ENCODE measurements at regions not wholly inside any gene's neighbourhood (a gene's known extent, or its start where the extent isn't known, plus 50 kb on each side); places are given as distances from the start of the nearest gene placed in this dataset.

GRCh38 chr1:228972576-228972975, 237.3 kb downstream of the RHOU start:
- no peak for DNase-seq
- Histone ChIP-seq H4K20me1 (ENCODE audit: insufficient read depth, low read length) (no peaks in the 10 kb centered on the region), H3K9me2 (replicated peaks; ENCODE audit: insufficient read depth, low read length) (no peaks in the 10 kb centered on the region), H3F3A (ENCODE audit: insufficient read depth, low read length) (no peaks in the 10 kb centered on the region), H3K79me2 (ENCODE audit: low read length) (no peaks in the 10 kb centered on the region), H3K9ac (ENCODE audit: low read length) (no peak overlapping the region), H3K4me2 (ENCODE audit: low read depth, low read length) (no peak overlapping the region), H3K27ac (ENCODE audit: low read length) (no peak overlapping the region), H3K36me3 (replicated peaks; ENCODE audit: insufficient read depth, low read length) (no peaks in the 10 kb centered on the region), H3K9me3 (replicated peaks; ENCODE audit: insufficient read depth, low read length) (no peaks in the 10 kb centered on the region), H3K27me3 (replicated peaks; ENCODE audit: insufficient read depth, low read length) (no peaks in the 10 kb centered on the region), H3K4me1 (ENCODE audit: low read length) (no peaks in the 10 kb centered on the region), H3K4me3 (ENCODE audit: low read length) (no peak overlapping the region), H2AFZ (ENCODE audit: low read length) (no peak overlapping the region)
- TF ChIP-seq EZH2 (optimal IDR thresholded peaks at IDR 0.05; ENCODE audit: low read depth, low read length) (no peak), CTCF (IDR thresholded peaks at IDR 0.05; ENCODE audit: low read length) (no peak)

GRCh38 chr1:228974273-228974672, 239.0 kb downstream of the RHOU start:
- DNase-seq, result no peak
- no peaks in the 10 kb centered on the region for H3K4me1 ChIP-seq (ENCODE audit: low read length)
- H3K36me3 ChIP-seq (replicated peaks; ENCODE audit: insufficient read depth, low read length), result no peaks in the 10 kb centered on the region
- H3K4me3 ChIP-seq (ENCODE audit: low read length), result no peak overlapping the region
- H2AFZ ChIP-seq (ENCODE audit: low read length), result no peak overlapping the region
- H3K79me2 ChIP-seq (ENCODE audit: low read length), result no peaks in the 10 kb centered on the region
- no peak overlapping the region for H3K27ac ChIP-seq (ENCODE audit: low read length)
- TF ChIP-seq EZH2phosphoT487 (IDR thresholded peaks at IDR 0.05; ENCODE audit: low read length), result no peak
- TF ChIP-seq CTCF (IDR thresholded peaks at IDR 0.05; ENCODE audit: low read length), result no peak
- no peak for TF ChIP-seq EZH2 (optimal IDR thresholded peaks at IDR 0.05; ENCODE audit: low read depth, low read length)
- no peaks in the 10 kb centered on the region for H3F3A ChIP-seq (ENCODE audit: insufficient read depth, low read length)
- no peaks in the 10 kb centered on the region for H3K9me2 ChIP-seq (replicated peaks; ENCODE audit: insufficient read depth, low read length)
- H3K4me2 ChIP-seq (ENCODE audit: low read depth, low read length), result no peak overlapping the region
- no peak overlapping the region for H3K9ac ChIP-seq (ENCODE audit: low read length)
- H4K20me1 ChIP-seq (ENCODE audit: insufficient read depth, low read length), result no peaks in the 10 kb centered on the region
- H3K9me3 ChIP-seq (replicated peaks; ENCODE audit: insufficient read depth, low read length), result no peaks in the 10 kb centered on the region
- H3K27me3 ChIP-seq (replicated peaks; ENCODE audit: insufficient read depth, low read length), result no peaks in the 10 kb centered on the region

GRCh38 chr1:228975238-228975907, 240.1 kb downstream of the RHOU start:
- no peaks in the 10 kb centered on the region for H3F3A ChIP-seq (ENCODE audit: insufficient read depth, low read length)
- DNase-seq, result no peak
- H3K9ac ChIP-seq (ENCODE audit: low read length), result no peak overlapping the region
- no peak overlapping the region for H3K4me3 ChIP-seq (ENCODE audit: low read length)
- no peaks in the 10 kb centered on the region for H3K9me2 ChIP-seq (replicated peaks; ENCODE audit: insufficient read depth, low read length)
- H3K27me3 ChIP-seq (replicated peaks; ENCODE audit: insufficient read depth, low read length), result no peaks in the 10 kb centered on the region
- H4K20me1 ChIP-seq (ENCODE audit: insufficient read depth, low read length), result no peaks in the 10 kb centered on the region
- H3K4me2 ChIP-seq (ENCODE audit: low read depth, low read length), result no peak overlapping the region
- H2AFZ ChIP-seq (ENCODE audit: low read length), result no peak overlapping the region
- no peaks in the 10 kb centered on the region for H3K9me3 ChIP-seq (replicated peaks; ENCODE audit: insufficient read depth, low read length)
- H3K27ac ChIP-seq (ENCODE audit: low read length), result no peak overlapping the region
- no peaks in the 10 kb centered on the region for H3K79me2 ChIP-seq (ENCODE audit: low read length)
- TF ChIP-seq EZH2 (optimal IDR thresholded peaks at IDR 0.05; ENCODE audit: low read depth, low read length), result no peak
- no peak for TF ChIP-seq CTCF (IDR thresholded peaks at IDR 0.05; ENCODE audit: low read length)
- TF ChIP-seq EZH2phosphoT487 (IDR thresholded peaks at IDR 0.05; ENCODE audit: low read length), result no peak
- H3K36me3 ChIP-seq (replicated peaks; ENCODE audit: insufficient read depth, low read length), result no peaks in the 10 kb centered on the region
- no peaks in the 10 kb centered on the region for H3K4me1 ChIP-seq (ENCODE audit: low read length)
